Esophagus squamous epithelium (tissue), 4 donors: ENCODE measurements at regions not wholly inside any gene's neighbourhood (a gene's known extent, or its start where the extent isn't known, plus 50 kb on each side); places are given as distances from the start of the nearest gene placed in this dataset.
"Not testable (repeated sequence)": the region's sequence is repeated elsewhere in the genome, so short reads cannot be mapped to it uniquely, and the experiment has no call there.

ENCODE experiments used
- CTCF ChIP-seq, 6 experiments: fragments of 450-650 bp in 4 of 6; fragments of 200-600 bp in 2 of 6; sonication (generic) in 2 of 6; IDR thresholded peaks; one replicate each; pipeline ENCODE4 v1.5.1; 2016 to 2019; ENCODE audit warnings: antibody characterized with exemption in 6 of 6, mild to moderate bottlenecking in 4 of 6, moderate library complexity in 4 of 6
- POLR2A ChIP-seq, 4 donors: fragments of 450-650 bp; IDR thresholded peaks; one replicate each; pipeline ENCODE4 v1.6.1; 2017; ENCODE audit warnings: antibody characterized with exemption in 4 of 4, mild to moderate bottlenecking in 4 of 4, moderate library complexity in 3 of 4

GRCh38 chr15:72843340-72843739 lies 59.8 kb upstream of the ADPGK start:
- not testable (repeated sequence) for TF ChIP-seq CTCF, POLR2A (IDR thresholded peaks at IDR 0.05)
